Fibroblast of skin of back (primary cell): ENCODE measurements at regions not wholly inside any gene's neighbourhood (a gene's known extent, or its start where the extent isn't known, plus 50 kb on each side); places are given as distances from the start of the nearest gene placed in this dataset.

Experiments
- DNase-seq: peaks from one replicate; pipeline ENCODE4 v3.0.0-alpha.2; 2013

DNA sequence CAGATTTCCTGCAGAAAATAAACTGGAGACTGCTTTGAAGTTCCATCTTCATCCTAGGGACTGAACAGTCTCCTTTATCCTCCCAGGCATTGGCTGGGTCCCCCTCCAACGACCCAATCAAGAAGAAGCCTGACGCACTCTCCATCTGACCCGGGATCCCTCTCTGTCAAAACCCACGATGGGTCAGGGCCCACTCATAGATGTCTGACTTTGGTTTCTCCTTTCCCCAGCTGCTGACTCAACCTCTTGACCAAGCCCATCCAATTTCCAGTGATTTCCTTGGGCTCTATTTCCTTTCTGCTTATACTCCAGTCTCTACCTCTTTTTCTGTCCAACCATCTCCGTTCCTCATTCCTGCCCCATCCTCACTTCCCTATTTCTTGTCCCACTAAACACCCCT lies 189.7 kb downstream of the MIAT start:
- no peak for DNase-seq

DNA sequence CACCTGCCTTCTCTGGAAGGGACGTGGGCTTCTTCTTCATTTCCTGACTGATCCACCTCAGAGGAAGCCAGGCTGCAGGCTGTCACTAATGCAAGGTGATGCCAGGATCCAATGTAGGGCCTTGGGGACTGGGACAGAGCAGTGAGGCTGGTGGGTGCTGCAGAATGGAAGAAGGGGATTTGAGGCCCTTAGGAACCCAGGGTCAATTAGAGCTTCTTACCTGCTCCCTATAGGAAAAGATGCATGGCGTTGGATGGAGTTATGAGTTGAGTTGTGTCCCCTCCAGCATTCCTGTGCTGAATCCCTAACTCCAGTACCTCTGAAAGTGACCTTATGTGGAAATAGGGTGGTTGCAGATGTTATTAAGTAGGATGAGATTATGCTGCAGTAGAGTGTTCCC lies 190.4 kb downstream of the MIAT start:
- no peak for DNase-seq

DNA sequence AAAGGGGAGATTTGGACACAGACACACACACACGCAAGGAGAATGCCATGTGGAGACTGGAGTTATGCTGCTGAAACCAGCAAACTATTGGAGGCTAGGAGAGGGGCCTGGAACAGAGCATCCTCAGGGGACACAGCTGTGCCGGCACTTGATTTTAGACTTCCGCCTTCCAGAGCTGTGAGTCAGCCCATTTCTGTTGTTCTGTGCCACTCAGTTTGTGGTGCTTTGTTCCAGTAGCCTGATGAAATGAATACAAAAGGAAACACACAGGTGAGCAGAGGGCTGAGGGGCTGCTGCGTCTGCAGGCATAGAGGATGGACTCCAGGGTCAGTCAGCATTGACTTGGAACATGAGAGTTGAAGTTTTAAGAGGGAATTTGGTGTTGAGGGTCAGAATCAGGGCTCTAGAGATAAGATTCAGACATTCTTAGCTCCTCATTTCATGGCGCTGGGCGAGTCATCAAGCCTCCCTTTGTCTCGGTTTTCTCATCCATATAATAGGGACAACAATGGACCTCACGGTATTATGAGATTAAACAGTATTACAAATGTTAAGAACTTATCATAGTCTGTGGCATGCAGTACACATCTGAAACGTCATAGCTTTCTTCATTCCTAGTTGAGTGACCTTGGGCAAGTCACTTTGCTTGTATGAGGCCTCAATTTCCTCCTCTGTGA lies 191.0 kb downstream of the MIAT start:
- peak; percentile 64 for DNase-seq

DNA sequence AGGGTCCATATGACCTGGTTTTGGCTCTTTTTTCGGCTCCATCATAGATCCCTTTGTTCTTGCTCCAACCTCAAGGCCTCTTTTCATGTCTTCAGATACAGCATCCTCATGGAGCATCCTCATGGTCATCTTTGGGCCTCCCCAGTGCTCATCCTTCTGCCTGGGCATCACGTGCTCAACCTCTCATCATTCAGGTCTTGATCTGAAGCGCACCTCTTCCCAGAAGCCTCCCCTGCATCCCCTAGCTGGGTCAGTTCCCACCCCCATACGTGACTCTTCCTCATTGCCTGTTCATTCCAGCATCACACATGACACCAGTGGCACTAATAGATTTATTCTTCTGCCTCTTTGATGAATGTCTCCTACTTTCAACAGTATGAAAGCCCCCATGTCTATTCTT lies 192.2 kb downstream of the MIAT start:
- no peak for DNase-seq

DNA sequence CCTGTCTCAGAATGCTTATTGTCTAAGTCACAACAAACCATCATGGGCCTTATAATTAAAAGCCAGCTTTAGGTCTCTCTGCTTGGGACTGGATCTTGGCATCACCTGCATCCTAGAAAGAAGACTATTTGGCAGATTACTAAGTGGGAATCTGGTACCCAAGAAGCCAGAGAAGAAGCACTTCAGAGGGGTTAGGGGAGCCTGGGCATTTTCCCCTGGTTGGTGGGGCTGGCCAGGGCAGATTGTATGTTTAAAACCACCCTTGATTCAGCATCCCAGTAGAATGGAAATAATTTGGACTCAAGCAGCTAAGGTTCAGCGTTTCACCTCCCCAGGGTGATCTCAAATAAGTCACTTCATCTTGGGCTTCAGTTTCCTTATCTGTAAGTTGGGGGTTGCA lies 193.7 kb downstream of the MIAT start:
- no peak for DNase-seq

DNA sequence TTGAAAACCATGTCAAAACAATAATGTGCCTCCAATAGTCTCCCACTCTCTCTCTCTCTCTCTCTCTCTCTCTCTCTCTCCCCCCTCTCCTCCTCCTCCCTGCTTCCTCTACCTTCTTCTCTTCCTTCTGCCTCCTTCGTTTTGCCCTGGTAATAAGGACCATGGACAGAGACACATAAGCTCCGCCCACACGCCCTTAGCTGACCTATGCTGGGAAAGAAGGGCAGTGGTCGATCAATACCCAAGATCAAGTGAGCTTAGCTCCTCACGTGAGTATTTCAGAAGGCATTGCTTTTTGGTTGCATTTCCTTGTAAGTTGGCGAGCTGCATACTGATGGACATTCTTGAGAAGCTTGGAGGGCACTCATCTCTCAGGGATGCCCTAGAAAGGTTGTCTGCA lies 194.8 kb downstream of the MIAT start:
- no peak for DNase-seq

DNA sequence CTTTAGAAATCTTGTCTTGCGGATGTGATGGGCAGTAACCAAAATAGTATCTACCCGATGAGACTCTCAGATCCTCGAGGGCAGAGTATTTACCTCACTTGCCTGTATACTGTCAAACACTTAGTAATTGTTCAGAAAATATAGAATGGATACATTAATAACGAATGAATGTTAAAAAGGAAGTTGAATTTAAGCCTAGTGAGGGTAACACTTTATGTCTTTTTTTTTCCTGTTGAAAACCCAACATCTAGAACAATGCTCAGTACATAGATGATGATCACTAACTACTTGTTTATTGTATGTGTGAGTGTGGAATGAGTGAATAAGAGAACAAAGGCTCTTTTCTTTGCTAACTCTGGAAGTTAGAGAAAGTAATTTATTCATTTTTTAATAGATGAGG lies 195.7 kb downstream of the MIAT start:
- no peak for DNase-seq

DNA sequence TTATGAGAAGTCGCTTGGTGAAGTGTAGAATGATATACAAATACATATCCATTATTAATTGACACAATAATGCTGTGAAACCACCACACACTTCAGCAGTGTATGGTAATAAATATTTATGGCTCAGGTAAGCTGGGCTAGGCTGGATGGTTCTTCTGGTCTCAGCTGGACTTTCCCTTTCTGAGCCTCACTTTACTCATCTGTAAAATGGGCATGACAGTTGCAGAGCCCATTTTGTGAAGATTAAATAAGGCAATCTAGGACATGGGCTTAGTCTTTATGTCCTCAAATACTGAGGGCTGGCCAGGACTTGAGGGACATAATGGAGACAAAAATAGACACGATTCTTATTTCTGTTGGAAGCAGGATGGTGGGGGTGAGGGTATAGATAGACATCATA lies 196.1 kb downstream of the MIAT start:
- no peak for DNase-seq

DNA sequence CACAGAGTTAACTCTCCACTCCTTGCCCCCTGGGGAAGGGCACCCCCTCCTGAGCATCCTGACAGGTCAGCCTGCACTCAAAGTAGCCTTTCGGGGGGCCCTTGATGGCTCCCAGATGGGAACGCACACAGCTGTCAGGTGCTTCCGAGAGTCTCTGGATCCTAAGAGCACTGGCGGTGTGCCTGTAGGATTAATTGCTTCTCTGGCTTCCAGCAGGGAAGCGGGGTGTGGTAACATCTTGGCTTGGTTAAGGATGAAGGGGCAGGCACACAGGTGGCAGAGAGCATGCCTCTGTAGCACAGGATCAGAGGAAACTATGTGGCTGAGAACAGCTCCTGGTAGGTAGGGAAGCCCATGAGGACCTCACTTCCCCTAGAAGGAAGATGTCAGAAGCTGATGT lies 199.8 kb downstream of the MIAT start:
- no peak for DNase-seq

DNA sequence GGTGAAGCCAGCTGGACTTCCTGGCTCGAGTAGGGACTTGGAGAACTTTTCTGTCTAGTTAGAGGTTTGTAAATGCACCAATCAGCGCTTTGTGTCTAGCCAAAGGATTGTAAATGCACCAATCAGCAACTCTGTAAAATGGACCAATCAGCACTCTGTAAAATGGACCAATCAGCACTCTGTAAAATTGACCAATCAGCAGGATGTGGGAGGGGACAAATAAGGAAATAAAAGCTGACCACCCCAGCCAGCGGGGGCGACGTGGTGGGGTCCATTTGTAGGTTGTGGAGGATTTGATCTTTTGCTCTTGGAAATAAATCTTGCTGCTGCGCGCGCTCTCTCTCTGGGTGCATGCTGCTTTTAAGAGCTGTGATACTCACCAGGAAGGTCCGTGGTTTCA lies 202.9 kb downstream of the MIAT start:
- DNase-seq: no peak

DNA sequence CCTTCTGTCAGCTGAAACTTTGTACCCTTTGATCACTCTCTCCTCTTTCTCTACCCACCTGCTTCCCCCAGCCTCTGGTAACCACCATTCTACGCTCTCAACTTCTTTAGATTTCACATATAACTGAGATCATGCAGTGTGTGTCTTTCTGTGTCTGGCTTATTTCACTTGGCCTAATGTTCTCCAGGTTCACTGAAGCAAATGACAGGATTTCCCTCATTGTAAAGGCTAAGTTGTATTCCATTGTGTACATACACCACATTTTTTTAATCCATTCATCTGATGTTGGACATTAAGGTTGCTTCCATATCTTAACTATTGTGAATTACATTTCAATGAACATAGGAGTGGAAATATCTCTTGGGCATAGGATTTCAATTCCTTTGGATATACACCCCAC lies 207.6 kb downstream of the MIAT start:
- DNase-seq: no peak

DNA sequence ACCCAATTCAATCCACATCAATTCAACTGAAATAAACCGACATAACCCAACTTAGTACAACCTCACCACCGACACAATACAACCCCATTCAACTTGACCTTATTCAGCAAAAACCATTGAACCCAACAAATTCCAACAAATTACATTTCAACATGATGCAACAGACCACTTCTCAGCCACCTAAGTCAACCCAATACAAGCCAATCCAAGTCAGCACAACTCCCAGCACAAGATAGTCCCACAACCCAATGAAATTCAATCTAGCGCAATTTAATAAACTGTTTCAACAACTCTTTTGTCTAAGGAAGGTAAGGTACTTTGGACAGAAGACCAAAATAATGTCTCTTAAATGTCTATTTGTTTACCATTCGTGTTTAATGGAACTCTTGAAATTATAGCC lies 226.0 kb downstream of the MIAT start:
- no peak for DNase-seq

DNA sequence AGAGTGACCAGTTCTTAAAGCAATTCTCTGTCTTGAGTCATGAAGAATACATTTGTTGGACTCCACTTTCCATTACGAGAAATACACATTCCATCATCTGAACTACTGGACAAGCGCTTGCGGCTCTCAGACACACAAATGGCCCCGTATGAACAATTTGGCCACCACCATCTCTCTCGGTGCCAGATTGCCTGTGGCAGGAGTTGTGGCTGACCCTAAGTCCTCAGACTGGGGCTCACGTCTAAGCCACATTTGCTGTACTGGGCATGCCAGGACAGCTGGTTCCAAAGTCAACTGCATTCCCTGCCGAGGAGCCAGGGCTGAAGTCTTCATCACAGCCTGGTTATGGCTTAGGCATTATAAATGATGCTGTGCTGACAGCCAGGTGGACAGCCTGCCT lies 227.5 kb downstream of the MIAT start:
- no peak for DNase-seq

DNA sequence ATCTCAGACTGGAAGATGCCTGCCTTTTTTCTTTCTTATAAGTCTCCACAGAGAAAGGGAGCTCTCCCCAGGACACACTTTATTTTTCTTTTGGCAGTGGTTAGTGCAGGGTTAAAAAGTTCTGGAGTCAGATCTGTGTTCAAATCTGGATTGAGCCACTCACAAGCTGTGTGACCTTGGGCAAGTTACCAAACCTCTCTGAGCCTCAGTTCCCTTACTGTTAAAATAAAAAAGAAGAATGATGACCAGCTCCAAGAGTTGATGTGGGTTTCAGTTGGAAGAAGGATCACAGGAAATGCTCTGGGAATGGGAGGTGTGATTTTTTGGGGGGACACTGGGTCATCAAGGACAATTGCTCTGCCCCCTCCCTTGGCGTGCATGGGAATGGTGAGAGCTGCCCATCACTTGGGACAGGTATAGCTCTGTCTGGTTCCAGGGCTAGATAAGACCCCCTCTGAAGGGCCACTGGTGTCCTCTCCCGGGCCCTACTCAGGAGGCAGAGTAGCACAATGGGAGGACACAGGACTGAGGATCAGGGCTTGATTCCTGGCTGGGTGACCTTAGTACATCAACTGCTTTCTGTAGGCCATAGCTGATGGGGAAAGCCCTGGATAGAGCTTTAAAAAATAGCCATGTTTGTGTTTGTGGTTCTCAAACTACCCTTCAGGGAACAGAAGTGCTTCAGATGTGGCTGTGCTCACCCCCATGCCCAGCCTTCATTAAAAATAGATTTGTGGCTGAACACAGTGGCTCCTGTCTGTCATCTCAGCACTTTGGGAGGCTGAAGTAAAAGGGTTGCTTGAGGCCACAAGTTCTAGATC lies 228.3 kb downstream of the MIAT start:
- DNase-seq: no peak

DNA sequence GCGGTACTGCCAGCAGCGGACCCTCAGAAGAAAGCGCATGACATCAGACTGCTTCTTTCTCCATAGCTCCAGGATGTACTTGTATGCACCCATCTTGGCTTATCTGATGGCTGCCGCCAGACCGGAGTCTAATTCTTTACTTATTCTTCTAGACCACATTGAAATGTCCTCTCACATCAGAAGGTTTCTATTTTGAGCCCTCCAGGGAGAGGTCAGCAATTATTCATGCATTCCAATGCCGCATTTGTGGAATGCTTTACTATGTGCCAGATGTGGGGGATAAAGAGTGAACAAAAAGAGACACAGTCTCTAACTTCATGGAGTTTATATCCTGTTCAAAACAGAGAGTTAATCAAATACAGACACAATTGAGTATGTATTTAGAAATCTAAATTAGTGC lies 230.1 kb downstream of the MIAT start:
- peak; percentile 98 for DNase-seq

DNA sequence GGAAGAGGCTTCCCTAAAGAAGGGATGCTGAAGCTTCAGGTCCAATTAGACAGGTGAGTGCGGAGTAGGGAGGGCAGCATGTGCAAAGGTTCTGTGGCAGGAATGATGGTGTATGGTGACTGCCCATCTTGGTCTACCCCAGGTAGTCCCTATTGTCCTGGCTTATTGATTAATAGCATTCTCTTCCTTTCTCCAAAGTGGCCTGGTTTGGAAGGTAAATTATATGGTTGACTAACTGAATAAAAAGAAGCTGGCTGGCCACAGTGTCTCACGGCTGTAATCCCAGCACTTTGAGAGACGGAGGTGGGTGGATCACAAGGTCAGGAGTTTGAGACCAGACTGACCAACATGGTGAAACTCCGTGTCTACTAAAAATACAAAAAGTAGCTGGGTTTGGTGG lies 230.5 kb downstream of the MIAT start:
- DNase-seq: no peak

DNA sequence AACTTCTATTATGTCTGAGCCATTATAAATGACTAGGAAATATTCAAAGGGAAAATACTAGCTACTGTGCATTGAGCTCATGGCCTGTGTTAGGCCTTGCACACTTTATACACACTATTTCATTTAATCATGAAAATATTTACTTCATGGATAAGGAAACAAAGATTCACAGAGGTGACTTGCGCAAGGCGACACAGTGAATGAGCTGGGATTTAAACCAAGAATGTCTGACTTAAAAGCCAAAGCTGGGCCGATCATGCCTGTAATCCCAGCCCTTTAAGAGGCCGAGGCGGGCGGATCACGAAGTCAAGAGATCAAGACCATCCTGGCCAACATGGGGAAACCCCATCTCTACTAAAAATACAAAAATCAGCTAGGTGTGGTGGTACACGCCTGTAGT lies 231.5 kb downstream of the MIAT start:
- no peak for DNase-seq

DNA sequence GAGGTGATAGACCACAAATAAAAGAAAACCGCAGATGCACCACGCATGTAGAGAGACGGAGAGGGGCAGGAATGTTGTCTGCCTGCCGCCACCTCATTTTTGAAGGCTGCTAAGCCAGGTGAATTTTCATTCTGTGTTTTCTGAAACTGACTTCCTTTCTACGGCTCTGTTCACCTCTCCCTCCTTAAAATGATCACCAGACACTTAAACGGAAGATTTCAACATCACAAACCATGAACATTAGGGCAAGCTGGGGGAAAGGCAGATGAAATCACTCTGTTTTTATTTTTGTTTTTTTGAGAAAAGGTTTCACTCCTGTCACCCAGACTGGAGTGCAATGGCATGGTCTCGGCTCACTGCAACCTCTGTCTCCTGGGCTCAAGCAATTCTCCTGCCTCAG lies 232.4 kb downstream of the MIAT start:
- no peak for DNase-seq

DNA sequence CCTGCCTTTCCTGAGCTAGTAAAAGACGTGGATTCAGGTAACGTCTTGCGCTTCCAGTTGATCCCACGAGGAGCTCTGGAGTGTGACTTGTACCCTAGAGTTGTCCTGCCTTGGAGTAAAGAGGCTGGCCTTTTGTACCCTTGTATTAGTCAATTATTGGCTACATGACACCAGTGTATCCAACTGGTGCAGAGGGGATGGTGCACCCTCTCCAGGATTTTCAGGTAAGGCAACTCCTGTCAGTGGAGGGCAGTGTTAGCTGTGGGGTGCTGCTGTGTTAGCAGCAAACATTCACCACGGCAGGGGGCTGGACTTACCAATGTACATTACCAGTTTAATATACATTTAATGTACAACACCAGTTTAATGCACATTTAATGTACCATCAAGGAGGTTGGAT lies 233.5 kb downstream of the MIAT start:
- no peak for DNase-seq

DNA sequence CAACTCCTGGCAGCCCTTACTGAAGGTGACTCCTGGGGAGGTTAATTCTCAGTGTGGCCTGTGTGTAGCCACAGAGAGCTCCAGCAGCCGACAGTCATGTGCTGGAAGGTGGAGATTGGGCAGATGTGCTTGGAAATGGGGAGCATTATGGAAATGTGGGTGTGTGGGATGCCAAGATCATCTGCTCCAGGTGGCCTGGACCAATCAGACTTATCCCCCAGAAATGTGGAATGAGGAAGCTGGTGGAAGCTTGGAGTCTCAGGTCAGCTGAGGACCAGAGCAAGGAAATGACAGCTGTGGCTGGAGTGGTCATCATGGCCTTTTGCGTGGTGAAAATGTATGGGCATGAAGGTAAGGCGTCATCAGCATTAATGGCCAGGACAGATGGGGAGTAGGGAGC lies 234.0 kb downstream of the MIAT start:
- DNase-seq: no peak

DNA sequence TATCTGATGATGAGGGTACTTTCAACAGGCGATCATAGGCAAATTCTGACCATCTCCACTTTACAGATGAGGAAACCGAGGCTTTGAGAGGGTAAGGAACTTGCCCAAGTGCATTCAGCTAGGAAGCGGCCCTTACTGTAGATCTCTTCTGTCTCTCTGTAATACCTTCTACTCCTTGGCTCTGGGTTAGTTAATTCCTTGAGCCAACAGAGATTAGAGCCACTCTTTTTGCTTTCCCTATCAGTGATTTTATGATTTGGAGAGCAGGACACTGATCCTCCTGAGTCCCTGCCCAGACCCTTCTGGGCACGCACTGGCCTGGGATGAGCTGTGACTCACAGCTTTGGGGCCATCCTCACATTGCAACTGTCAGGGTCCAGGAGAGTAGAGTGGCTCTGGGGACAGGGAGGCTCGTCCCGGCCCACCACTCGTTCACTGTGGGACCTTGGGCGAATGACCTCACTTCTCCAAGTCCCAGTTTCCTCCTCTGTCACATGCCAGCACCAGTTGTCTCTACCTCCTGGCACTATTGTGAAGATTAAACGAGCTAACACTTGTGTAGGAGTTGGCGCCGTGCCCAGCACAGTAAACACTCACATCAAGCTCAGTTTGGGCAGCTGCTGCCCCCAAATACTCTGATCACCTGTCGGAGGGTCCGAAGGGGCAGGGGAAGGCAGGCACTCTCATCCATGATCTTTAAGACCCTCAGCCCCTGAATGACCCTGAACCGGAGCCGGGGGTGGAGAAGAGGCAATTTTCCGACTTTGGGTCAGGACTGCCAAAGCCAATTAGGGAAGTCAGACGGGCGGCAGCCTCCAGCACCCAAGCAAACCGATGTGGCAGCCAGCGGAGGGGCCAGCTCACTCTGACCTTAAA lies 235.0 kb downstream of the MIAT start:
- peak; percentile 37 for DNase-seq

DNA sequence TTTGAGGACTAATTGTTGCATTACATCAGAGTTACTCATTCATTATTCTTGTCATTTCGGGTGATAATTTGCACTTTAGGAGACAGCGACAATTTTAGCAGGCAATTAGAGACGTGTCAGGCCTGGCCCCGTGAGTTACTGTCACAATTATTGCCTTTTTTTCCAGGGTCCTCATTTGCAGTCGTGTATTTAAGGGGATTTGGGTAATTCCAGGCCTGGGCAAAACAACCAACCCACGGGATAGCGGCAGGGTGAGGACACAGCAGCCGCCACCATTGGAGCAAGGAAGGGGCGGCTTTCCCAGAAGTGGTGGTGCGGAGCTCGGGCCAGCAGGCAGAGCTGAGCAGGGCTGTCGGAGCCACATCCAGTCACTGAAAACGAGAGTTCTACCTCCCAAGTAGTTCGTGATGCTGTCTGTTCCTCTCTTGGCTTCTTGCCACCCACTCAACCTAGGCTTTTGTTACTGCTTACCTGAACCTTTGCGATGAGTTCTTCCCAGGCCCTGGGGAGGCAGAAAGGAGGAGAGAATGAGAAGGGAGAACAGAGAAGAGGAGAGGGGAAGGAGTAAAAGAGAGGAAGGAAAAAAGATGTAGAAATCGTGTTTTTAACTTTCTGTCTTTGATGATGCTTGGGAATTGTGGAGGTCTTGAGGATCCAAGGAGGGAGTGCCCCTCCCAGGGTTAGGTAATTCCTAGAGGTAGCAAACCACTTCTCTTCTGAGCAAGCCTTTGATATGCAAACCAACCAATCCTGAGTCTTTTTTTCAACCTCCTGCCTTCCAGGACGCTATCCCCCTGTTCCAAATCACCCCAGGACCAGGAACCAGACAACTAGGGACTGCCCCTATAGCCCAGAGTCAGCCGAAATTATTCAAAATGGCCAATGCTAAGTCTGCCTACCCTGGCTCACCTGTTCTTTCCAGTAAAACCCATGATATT lies 236.1 kb downstream of the MIAT start:
- DNase-seq: no peak
